ENCODE measurements at regions not wholly inside any gene's neighbourhood (a gene's known extent, or its start where the extent isn't known, plus 50 kb on each side); places are given as distances from the start of the nearest gene placed in this dataset.

DNA sequence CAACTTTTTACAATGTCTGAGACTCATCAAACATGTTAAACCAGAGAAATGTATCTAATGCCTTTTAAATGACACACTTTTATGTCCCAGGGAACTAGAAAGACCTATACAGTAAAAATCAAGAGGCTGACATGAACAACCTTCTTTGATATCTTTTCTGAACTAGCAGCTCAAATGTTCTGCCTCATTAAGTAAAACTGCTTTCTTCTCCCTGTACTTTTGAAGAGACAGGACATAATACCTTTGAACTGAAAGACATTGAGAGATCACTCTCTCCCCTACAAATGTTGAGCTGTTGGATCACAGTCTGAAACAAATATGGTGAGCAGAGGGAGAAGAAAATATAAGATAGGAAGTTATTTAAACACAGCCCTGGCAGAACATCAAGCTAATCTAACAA lies 123.0 kb downstream of the FAM181B start:
- Histone ChIP-seq H2BK15ac (ENCODE audit: low read depth, low read length) (no peak overlapping the region), H4K5ac (ENCODE audit: low read depth, low read length) (no peak overlapping the region), H2BK5ac (ENCODE audit: low read depth, low read length, poor library complexity, severe bottlenecking) (no peak overlapping the region), H3K9ac (ENCODE audit: low read depth, low read length) (no peak overlapping the region), H3K9me1 (ENCODE audit: insufficient read depth, low read length) (no peaks in the 10 kb centered on the region), H3K27me3 (ENCODE audit: control insufficient read depth, insufficient read depth, low read length) (no peaks in the 10 kb centered on the region), H3K4ac (ENCODE audit: low read depth, low read length) (no peak overlapping the region), H3K9me3 (ENCODE audit: control insufficient read depth, insufficient read depth, low read length) (no peaks in the 10 kb centered on the region), H4K91ac (ENCODE audit: insufficient read depth, low read depth, low read length) (no peak overlapping the region), H3K14ac (replicated peaks; ENCODE audit: low read depth, low read length) (no peak overlapping the region), H3K79me1 (ENCODE audit: low read depth in 1 of 2, low read length in 2 of 2) (no peaks in the 10 kb centered on the region), H3K4me1 (ENCODE audit: control insufficient read depth, insufficient read depth, low read length) (no peaks in the 10 kb centered on the region), H3K4me2 (ENCODE audit: low read depth, low read length) (no peak overlapping the region), H2AK5ac (ENCODE audit: low read depth, low read length) (no peak overlapping the region), H3K4me3 (ENCODE audit: insufficient read depth, low read depth, low read length) (no peak overlapping the region), H2AK9ac (replicated peaks; ENCODE audit: low read depth, low read length, poor library complexity) (no peak overlapping the region), H3K27ac (ENCODE audit: insufficient read depth, low read length) (no peak overlapping the region), H3K18ac (ENCODE audit: low read depth, low read length) (no peak overlapping the region), H2BK120ac (ENCODE audit: low read depth, low read length) (no peak overlapping the region), H3K56ac (ENCODE audit: extremely low read depth, insufficient read depth, low read length) (no peak overlapping the region), H3K23ac (ENCODE audit: low read depth, low read length) (no peak overlapping the region), H3K36me3 (ENCODE audit: control insufficient read depth, insufficient read depth, low read length) (no peaks in the 10 kb centered on the region), H2BK20ac (ENCODE audit: low read depth, low read length) (no peak overlapping the region), H4K8ac (ENCODE audit: low read depth in 2 of 2, low read length in 2 of 2) (no peak overlapping the region), H2AFZ (replicated peaks; ENCODE audit: low read length, poor library complexity) (no peak overlapping the region), H4K20me1 (ENCODE audit: insufficient read depth, low read length) (no peaks in the 10 kb centered on the region)
- POLR2A ChIA-PET (ENCODE audit: unreplicated experiment): no interaction called here
- intact Hi-C loops (cut with micrococcal nuclease) (no loop called here), dilution Hi-C loops (cut with HindIII; ENCODE audit: low sequenced_read_pairs, unreplicated experiment) (no loop called here), in situ Hi-C loops (cut with MboI; ENCODE audit: low sequenced_read_pairs) (no loop called here)
- no TSS peak for BruUV-seq (replicated peaks)
- no peak for ATAC-seq (ENCODE audit: low read depth)
- no peak for DNase-seq
- TF ChIP-seq NFE2L2 (IDR thresholded peaks at IDR 0.05; ENCODE audit: low read depth, low read length) (no peak), CEBPB (IDR thresholded peaks at IDR 0.05; ENCODE audit: low read depth, low read length) (no peak), RAD21 (IDR thresholded peaks at IDR 0.05; ENCODE audit: low read length) (no peak), BHLHE40 (IDR thresholded peaks at IDR 0.05; ENCODE audit: low read depth, low read length) (no peak), MXI1 (IDR thresholded peaks at IDR 0.05; ENCODE audit: borderline replicate concordance, low read depth, low read length) (no peak), SMC3 (IDR thresholded peaks at IDR 0.05; ENCODE audit: low read depth, low read length) (no peak), CHD1 (IDR thresholded peaks at IDR 0.05; ENCODE audit: low read depth, low read length) (no peak), FOS (IDR thresholded peaks at IDR 0.05; ENCODE audit: low read depth, low read length) (no peak), POLR2A (IDR thresholded peaks at IDR 0.05; ENCODE audit: low read depth, low read length) (no peak), MAZ (IDR thresholded peaks at IDR 0.05; ENCODE audit: borderline replicate concordance, low read depth, low read length) (no peak), RFX5 (IDR thresholded peaks at IDR 0.05; ENCODE audit: low read depth, low read length) (no peak), MAFK (IDR thresholded peaks at IDR 0.05; ENCODE audit: low read depth, low read length) (no peak), RCOR1 (IDR thresholded peaks at IDR 0.05; ENCODE audit: insufficient replicate concordance, low read length) (no peak)
- TF ChIP-seq, protein P1, sequence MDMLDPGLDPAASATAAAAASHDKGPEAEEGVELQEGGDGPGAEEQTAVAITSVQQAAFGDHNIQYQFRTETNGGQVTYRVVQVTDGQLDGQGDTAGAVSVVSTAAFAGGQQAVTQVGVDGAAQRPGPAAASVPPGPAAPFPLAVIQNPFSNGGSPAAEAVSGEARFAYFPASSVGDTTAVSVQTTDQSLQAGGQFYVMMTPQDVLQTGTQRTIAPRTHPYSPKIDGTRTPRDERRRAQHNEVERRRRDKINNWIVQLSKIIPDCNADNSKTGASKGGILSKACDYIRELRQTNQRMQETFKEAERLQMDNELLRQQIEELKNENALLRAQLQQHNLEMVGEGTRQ (IDR thresholded peaks at IDR 0.05; ENCODE audit: low read depth, low read length): no peak
- TF ChIP-seq, protein P2, sequence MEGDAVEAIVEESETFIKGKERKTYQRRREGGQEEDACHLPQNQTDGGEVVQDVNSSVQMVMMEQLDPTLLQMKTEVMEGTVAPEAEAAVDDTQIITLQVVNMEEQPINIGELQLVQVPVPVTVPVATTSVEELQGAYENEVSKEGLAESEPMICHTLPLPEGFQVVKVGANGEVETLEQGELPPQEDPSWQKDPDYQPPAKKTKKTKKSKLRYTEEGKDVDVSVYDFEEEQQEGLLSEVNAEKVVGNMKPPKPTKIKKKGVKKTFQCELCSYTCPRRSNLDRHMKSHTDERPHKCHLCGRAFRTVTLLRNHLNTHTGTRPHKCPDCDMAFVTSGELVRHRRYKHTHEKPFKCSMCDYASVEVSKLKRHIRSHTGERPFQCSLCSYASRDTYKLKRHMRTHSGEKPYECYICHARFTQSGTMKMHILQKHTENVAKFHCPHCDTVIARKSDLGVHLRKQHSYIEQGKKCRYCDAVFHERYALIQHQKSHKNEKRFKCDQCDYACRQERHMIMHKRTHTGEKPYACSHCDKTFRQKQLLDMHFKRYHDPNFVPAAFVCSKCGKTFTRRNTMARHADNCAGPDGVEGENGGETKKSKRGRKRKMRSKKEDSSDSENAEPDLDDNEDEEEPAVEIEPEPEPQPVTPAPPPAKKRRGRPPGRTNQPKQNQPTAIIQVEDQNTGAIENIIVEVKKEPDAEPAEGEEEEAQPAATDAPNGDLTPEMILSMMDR (conservative IDR thresholded peaks at IDR 0.05; ENCODE audit: low read depth, low read length): no peak
- TF ChIP-seq, protein P3, sequence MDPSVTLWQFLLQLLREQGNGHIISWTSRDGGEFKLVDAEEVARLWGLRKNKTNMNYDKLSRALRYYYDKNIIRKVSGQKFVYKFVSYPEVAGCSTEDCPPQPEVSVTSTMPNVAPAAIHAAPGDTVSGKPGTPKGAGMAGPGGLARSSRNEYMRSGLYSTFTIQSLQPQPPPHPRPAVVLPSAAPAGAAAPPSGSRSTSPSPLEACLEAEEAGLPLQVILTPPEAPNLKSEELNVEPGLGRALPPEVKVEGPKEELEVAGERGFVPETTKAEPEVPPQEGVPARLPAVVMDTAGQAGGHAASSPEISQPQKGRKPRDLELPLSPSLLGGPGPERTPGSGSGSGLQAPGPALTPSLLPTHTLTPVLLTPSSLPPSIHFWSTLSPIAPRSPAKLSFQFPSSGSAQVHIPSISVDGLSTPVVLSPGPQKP (IDR thresholded peaks at IDR 0.05; ENCODE audit: borderline replicate concordance, low read depth, low read length): no peak
- CTCF ChIA-PET: no interaction called here
